OCI-LY7 (cell line): ENCODE measurements at regions not wholly inside any gene's neighbourhood (a gene's known extent, or its start where the extent isn't known, plus 50 kb on each side); places are given as distances from the start of the nearest gene placed in this dataset.

Experiments used
- BruUV-seq: library from RNA; stranded (reverse); fragments of 400-500 nt; replicated peaks from 2 replicates; lab custom pipeline; 2021; lab: Mats Ljungman, UMichigan
- CTCF ChIA-PET: fragments of 300-600 bp; sonication (Branson Sonifier 250); formaldehyde crosslinking; loops from one replicate; lab custom pipeline; 2022; ENCODE audit warnings: antibody characterized with exemption; ENCODE audit not compliant: unreplicated experiment; lab: Charles Lee
- POLR2A ChIA-PET: fragments of 300-600 bp; sonication (Branson Sonifier 250); formaldehyde crosslinking; loops from one replicate; lab custom pipeline; 2022; ENCODE audit warnings: antibody characterized with exemption; lab: Charles Lee
- DNase-seq: peaks from one replicate; pipeline ENCODE4 v3.0.0-alpha.2; 2015; ENCODE audit warnings: low spot score
- H2AFZ ChIP-seq: fragments of 200-600 bp; sonication (generic), shearing (Covaris generic); 2 replicates; pipeline ENCODE4 v1.6.1; 2014; ENCODE audit warnings: mild to moderate bottlenecking, antibody characterized with exemption, low read length, moderate library complexity
- H3K27ac ChIP-seq: fragments of 200-600 bp; sonication (generic); 2 replicates; pipeline ENCODE4 v1.5.1; 2014; ENCODE audit warnings: mixed run types, low read depth, mild to moderate bottlenecking, moderate library complexity, low read length, inconsistent platforms; ENCODE audit not compliant: poor library complexity, severe bottlenecking
- H3K36me3 ChIP-seq: fragments of 200-600 bp; sonication (generic); 2 replicates; pipeline ENCODE4 v1.6.1; 2014; ENCODE audit warnings: mild to moderate bottlenecking, antibody characterized with exemption, low read length, moderate library complexity, mixed read lengths; ENCODE audit not compliant: insufficient read depth
- H3K4me1 ChIP-seq: fragments of 200-600 bp; sonication (generic); 2 replicates; pipeline ENCODE4 v1.5.1; 2014; ENCODE audit warnings: mild to moderate bottlenecking, low read length; ENCODE audit not compliant: insufficient read depth, poor library complexity, severe bottlenecking
- H3K4me2 ChIP-seq: fragments of 200-600 bp; sonication (generic); 2 replicates; pipeline ENCODE4 v1.6.1; 2014; ENCODE audit warnings: mild to moderate bottlenecking, low read length
- H3K4me3 ChIP-seq: fragments of 200-600 bp; sonication (generic); 2 replicates; pipeline ENCODE4 v1.5.1; 2014; ENCODE audit warnings: mild to moderate bottlenecking, low read depth, low read length; ENCODE audit not compliant: poor library complexity, severe bottlenecking
- H3K79me2 ChIP-seq: fragments of 200-600 bp; sonication (generic); 2 replicates; pipeline ENCODE4 v1.6.1; 2016; ENCODE audit warnings: low read depth, mild to moderate bottlenecking, low read length, moderate library complexity, mixed read lengths; ENCODE audit not compliant: insufficient read depth
- H3K9me2 ChIP-seq: fragments of 200-600 bp; sonication (generic); 2 replicates; pipeline ENCODE4 v1.6.1; 2016; ENCODE audit warnings: mild to moderate bottlenecking, low read length, mixed read lengths; ENCODE audit not compliant: insufficient read depth
- H3K9me3 ChIP-seq: fragments of 200-600 bp; sonication (generic); 2 replicates; pipeline ENCODE4 v1.6.1; 2014; ENCODE audit warnings: mild to moderate bottlenecking, mixed run types, low read length, mixed read lengths
- H4K20me1 ChIP-seq: fragments of 200-600 bp; sonication (generic); 2 replicates; pipeline ENCODE4 v1.6.1; 2014; ENCODE audit warnings: mild to moderate bottlenecking, antibody characterized with exemption, low read length, moderate library complexity, mixed read lengths; ENCODE audit not compliant: insufficient read depth
- CTCF ChIP-seq: fragments of 200-600 bp; sonication (generic); conservative IDR thresholded peaks from 2 replicates; pipeline ENCODE4 v1.5.1; 2014; ENCODE audit warnings: mild to moderate bottlenecking, antibody characterized with exemption, low read length, moderate library complexity, mixed read lengths
- EZH2phosphoT487 ChIP-seq: fragments of 200-600 bp; sonication (generic); IDR thresholded peaks from 2 replicates; pipeline ENCODE4 v1.6.1; 2018; ENCODE audit warnings: low read depth, borderline replicate concordance, mild to moderate bottlenecking, mixed run types, antibody characterized with exemption, low read length, moderate library complexity, mixed read lengths
- intact Hi-C: fragments of 100-400 bp; cut with micrococcal nuclease; formaldehyde crosslinking; loops from one replicate; pipeline ENCODE4 v1.10.0; 2022; ENCODE audit not compliant: unreplicated experiment

- Histone ChIP-seq H4K20me1 (no peaks in the 10 kb centered on the region), H3K79me2 (no peaks in the 10 kb centered on the region), H3K4me3 (no peak overlapping the region), H3K4me2 (no peak overlapping the region), H2AFZ (no peak overlapping the region), H3K36me3 (no peaks in the 10 kb centered on the region), H3K27ac (no peak overlapping the region), H3K9me2 (no peaks in the 10 kb centered on the region), H3K9me3 (no peaks in the 10 kb centered on the region), H3K4me1 (no peaks in the 10 kb centered on the region)
- ChIA-PET POLR2A (interaction anchor here (0.7 kb wide), 1 partner anchor 18 kb away, joined by 3 read pairs; no protein-coding TSS in a partner anchor), CTCF (no interaction called here)
- DNase-seq: no peak
- BruUV-seq: no TSS peak
- intact Hi-C loops: no loop called here
- no peak for TF ChIP-seq CTCF
- TF ChIP-seq EZH2phosphoT487: no peak
Measured at GRCh38 chr5:18111906-18112465, 477.7 kb downstream of the TAF11L14 start.

GRCh38 chr5:18113721-18114120 lies 479.5 kb downstream of the TAF11L14 start:
- DNase-seq: no peak
- Histone ChIP-seq H3K9me3 (no peaks in the 10 kb centered on the region), H2AFZ (no peak overlapping the region), H3K9me2 (no peaks in the 10 kb centered on the region), H3K4me1 (no peaks in the 10 kb centered on the region), H3K79me2 (no peaks in the 10 kb centered on the region), H4K20me1 (no peaks in the 10 kb centered on the region), H3K4me2 (no peak overlapping the region), H3K36me3 (no peaks in the 10 kb centered on the region), H3K4me3 (no peak overlapping the region), H3K27ac (no peak overlapping the region)
- ChIA-PET POLR2A (no interaction called here), CTCF (no interaction called here)
- no TSS peak for BruUV-seq
- TF ChIP-seq CTCF (peak; percentile 30; the same call in 1 of the 2 replicates), EZH2phosphoT487 (no peak)
- intact Hi-C loops: no loop called here

- H3K4me2 ChIP-seq: no peak overlapping the region
- H3K4me3 ChIP-seq: no peak overlapping the region
- no peaks in the 10 kb centered on the region for H3K9me3 ChIP-seq
- ChIA-PET CTCF (no interaction called here), POLR2A (no interaction called here)
- no peaks in the 10 kb centered on the region for H3K4me1 ChIP-seq
- H3K36me3 ChIP-seq: no peaks in the 10 kb centered on the region
- H4K20me1 ChIP-seq: no peaks in the 10 kb centered on the region
- intact Hi-C loops: no loop called here
- no peak for TF ChIP-seq EZH2phosphoT487
- TF ChIP-seq CTCF: no peak
- DNase-seq: no peak
- no peak overlapping the region for H2AFZ ChIP-seq
- H3K79me2 ChIP-seq: no peaks in the 10 kb centered on the region
- no TSS peak for BruUV-seq
- no peak overlapping the region for H3K27ac ChIP-seq
- H3K9me2 ChIP-seq: no peaks in the 10 kb centered on the region
Measured at GRCh38 chr5:18114151-18114757, 480.0 kb downstream of the TAF11L14 start.
